ENCODE measurements at regions not wholly inside any gene's neighbourhood (a gene's known extent, or its start where the extent isn't known, plus 50 kb on each side); places are given as distances from the start of the nearest gene placed in this dataset.

DNA sequence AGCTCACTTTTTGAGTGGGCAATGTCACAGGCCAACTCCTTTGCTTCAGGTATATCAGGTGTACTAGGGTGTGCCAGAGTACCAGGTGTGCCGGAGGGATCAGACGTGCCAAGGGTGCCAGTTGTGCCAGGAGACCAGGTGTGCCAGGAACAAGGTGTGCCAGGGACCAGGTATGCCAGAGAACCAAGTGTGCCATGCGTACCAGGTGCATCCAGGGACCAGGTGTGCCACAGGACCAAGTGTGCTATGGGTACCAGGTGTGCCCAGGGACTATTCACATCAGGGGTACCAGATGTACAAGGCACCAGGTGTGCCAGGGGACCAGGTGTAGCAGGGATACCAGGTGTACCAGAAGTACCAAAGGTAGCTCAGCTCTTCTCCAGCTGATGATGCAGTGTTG is 174.7 kb upstream of the S1PR3 start:
- no TSS peak for BruUV-seq (replicated peaks)
- TF ChIP-seq, protein P1, sequence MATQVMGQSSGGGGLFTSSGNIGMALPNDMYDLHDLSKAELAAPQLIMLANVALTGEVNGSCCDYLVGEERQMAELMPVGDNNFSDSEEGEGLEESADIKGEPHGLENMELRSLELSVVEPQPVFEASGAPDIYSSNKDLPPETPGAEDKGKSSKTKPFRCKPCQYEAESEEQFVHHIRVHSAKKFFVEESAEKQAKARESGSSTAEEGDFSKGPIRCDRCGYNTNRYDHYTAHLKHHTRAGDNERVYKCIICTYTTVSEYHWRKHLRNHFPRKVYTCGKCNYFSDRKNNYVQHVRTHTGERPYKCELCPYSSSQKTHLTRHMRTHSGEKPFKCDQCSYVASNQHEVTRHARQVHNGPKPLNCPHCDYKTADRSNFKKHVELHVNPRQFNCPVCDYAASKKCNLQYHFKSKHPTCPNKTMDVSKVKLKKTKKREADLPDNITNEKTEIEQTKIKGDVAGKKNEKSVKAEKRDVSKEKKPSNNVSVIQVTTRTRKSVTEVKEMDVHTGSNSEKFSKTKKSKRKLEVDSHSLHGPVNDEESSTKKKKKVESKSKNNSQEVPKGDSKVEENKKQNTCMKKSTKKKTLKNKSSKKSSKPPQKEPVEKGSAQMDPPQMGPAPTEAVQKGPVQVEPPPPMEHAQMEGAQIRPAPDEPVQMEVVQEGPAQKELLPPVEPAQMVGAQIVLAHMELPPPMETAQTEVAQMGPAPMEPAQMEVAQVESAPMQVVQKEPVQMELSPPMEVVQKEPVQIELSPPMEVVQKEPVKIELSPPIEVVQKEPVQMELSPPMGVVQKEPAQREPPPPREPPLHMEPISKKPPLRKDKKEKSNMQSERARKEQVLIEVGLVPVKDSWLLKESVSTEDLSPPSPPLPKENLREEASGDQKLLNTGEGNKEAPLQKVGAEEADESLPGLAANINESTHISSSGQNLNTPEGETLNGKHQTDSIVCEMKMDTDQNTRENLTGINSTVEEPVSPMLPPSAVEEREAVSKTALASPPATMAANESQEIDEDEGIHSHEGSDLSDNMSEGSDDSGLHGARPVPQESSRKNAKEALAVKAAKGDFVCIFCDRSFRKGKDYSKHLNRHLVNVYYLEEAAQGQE (IDR thresholded peaks at IDR 0.05; ENCODE audit: insufficient read depth in 1 of 2, low read depth in 2 of 2, low read length in 1 of 2): no peak
- TF ChIP-seq SIN3A (IDR thresholded peaks at IDR 0.05; ENCODE audit: borderline replicate concordance, insufficient read depth, low read depth, low read length) (no peak), TCF7L2 (IDR thresholded peaks at IDR 0.05; ENCODE audit: low read depth, low read length) (no peak)
- in situ Hi-C loops (cut with HindIII; ENCODE audit: low pct_unique_long_range_greater_than_20kb, low sequenced_read_pairs) (no loop called here), intact Hi-C loops (cut with micrococcal nuclease; ENCODE audit: unreplicated experiment) (no loop called here)
- H3K4me1 ChIP-seq (ENCODE audit: control insufficient read depth, insufficient read depth, low read length): no peaks in the 10 kb centered on the region
- no peaks in the 10 kb centered on the region for H3K9me3 ChIP-seq (ENCODE audit: control insufficient read depth, insufficient read depth, low read depth, low read length)
- DNase-seq (ENCODE audit: low read depth, low spot score) (no peak), ATAC-seq (no peak)
- H3K27ac ChIP-seq (ENCODE audit: low read length): no peak overlapping the region
- no peak overlapping the region for H3K4me3 ChIP-seq (ENCODE audit: low read depth in 2 of 2, low read length in 2 of 2)
- H3K27me3 ChIP-seq (ENCODE audit: control insufficient read depth, insufficient read depth, low read length): no peaks in the 10 kb centered on the region
- POLR2A ChIA-PET: no interaction called here
- H3K36me3 ChIP-seq (ENCODE audit: control insufficient read depth, insufficient read depth, low read length): no peaks in the 10 kb centered on the region
- CTCF ChIA-PET: no interaction called here

DNA sequence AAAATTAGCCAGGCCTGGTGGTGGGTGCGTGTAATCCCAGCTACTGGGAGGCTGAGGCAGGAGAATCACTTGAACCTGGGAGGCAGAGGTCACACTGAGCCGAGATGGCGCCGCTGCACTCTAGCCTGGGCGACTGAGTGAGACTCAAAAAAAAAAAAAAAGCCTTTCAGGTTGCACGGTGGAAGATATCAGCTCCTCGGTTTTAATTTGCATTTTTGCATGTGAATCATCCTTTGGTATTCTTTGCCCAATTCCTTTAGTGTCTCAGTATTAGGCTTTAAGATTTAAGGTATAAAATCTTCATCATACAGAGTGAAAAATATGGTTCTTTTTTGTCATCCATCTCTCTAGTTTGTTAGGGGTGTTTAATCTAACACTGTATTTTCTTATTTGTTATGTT is 173.6 kb upstream of the S1PR3 start:
- ChIA-PET POLR2A (no interaction called here), CTCF (no interaction called here)
- H3K4me1 ChIP-seq (ENCODE audit: control insufficient read depth, insufficient read depth, low read length): no peaks in the 10 kb centered on the region
- ATAC-seq: no peak
- in situ Hi-C loops (cut with HindIII; ENCODE audit: low pct_unique_long_range_greater_than_20kb, low sequenced_read_pairs) (no loop called here), intact Hi-C loops (cut with micrococcal nuclease; ENCODE audit: unreplicated experiment) (no loop called here)
- H3K9me3 ChIP-seq (ENCODE audit: control insufficient read depth, insufficient read depth, low read depth, low read length): no peaks in the 10 kb centered on the region
- no peak overlapping the region for H3K27ac ChIP-seq (ENCODE audit: low read length)
- no peak for DNase-seq (ENCODE audit: low read depth, low spot score)
- H3K36me3 ChIP-seq (ENCODE audit: control insufficient read depth, insufficient read depth, low read length): no peaks in the 10 kb centered on the region
- H3K4me3 ChIP-seq (ENCODE audit: low read depth in 2 of 2, low read length in 2 of 2): no peak overlapping the region
- no peaks in the 10 kb centered on the region for H3K27me3 ChIP-seq (ENCODE audit: control insufficient read depth, insufficient read depth, low read length)
- TF ChIP-seq POLR2AphosphoS5 (IDR thresholded peaks at IDR 0.05; ENCODE audit: low read depth, low read length) (no peak), TCF7L2 (IDR thresholded peaks at IDR 0.05; ENCODE audit: low read depth, low read length) (no peak), SIN3A (IDR thresholded peaks at IDR 0.05; ENCODE audit: borderline replicate concordance, insufficient read depth, low read depth, low read length) (no peak)
- TF ChIP-seq, protein P1 (IDR thresholded peaks at IDR 0.05; ENCODE audit: insufficient read depth in 1 of 2, low read depth in 2 of 2, low read length in 1 of 2): no peak
- TF ChIP-seq, protein P2, sequence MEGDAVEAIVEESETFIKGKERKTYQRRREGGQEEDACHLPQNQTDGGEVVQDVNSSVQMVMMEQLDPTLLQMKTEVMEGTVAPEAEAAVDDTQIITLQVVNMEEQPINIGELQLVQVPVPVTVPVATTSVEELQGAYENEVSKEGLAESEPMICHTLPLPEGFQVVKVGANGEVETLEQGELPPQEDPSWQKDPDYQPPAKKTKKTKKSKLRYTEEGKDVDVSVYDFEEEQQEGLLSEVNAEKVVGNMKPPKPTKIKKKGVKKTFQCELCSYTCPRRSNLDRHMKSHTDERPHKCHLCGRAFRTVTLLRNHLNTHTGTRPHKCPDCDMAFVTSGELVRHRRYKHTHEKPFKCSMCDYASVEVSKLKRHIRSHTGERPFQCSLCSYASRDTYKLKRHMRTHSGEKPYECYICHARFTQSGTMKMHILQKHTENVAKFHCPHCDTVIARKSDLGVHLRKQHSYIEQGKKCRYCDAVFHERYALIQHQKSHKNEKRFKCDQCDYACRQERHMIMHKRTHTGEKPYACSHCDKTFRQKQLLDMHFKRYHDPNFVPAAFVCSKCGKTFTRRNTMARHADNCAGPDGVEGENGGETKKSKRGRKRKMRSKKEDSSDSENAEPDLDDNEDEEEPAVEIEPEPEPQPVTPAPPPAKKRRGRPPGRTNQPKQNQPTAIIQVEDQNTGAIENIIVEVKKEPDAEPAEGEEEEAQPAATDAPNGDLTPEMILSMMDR (IDR thresholded peaks at IDR 0.05): no peak
- BruUV-seq (replicated peaks): no TSS peak
